ENCODE measurements at regions not wholly inside any gene's neighbourhood (a gene's known extent, or its start where the extent isn't known, plus 50 kb on each side); places are given as distances from the start of the nearest gene placed in this dataset.

DNA sequence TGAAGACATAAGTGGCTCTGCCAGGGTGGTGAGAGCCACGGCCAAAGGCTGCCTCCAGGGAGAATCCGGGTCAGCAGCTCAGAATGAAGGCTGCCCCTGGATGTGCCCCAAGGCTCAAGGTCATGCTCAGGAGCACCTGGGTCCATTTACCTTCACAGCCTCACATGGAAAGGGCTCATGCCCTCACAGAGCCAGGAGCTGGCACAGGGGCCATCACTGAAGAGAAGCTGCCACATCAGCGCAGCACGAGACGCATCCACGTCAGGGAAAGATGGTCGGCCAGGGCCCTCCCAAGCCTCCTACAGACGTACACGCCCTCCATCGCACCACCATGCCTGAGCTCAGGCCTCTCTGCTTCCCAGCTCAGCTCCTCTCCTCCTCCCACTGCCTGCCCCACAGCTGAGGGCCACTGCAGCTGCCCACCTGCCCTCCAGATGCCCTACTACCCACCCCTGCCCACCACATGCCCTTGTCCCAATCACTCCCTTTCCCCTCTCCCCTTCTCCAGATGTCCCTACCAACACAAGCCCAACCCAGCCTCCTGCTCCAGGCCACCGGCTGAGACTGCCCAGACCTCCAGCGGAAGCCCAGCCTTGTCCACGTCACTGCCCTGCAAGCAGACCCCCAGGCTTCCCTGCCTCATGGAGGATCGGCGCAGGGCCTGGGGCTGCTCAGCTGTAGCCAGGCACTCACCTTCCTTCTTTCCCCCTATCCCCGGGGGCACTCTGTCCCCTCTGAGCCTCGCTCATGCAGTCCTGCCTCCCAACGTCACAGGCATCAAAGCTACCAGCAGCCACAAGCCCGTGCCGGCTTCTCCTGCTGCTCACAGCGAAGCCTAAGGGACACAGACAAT lies 144.1 kb downstream of the SHANK2 start:
- no peak for DNase-seq (ENCODE audit: low read depth)
- H3K4me3 ChIP-seq (ENCODE audit: low read depth, low read length) = no peak overlapping the region
- TF ChIP-seq, protein P1, sequence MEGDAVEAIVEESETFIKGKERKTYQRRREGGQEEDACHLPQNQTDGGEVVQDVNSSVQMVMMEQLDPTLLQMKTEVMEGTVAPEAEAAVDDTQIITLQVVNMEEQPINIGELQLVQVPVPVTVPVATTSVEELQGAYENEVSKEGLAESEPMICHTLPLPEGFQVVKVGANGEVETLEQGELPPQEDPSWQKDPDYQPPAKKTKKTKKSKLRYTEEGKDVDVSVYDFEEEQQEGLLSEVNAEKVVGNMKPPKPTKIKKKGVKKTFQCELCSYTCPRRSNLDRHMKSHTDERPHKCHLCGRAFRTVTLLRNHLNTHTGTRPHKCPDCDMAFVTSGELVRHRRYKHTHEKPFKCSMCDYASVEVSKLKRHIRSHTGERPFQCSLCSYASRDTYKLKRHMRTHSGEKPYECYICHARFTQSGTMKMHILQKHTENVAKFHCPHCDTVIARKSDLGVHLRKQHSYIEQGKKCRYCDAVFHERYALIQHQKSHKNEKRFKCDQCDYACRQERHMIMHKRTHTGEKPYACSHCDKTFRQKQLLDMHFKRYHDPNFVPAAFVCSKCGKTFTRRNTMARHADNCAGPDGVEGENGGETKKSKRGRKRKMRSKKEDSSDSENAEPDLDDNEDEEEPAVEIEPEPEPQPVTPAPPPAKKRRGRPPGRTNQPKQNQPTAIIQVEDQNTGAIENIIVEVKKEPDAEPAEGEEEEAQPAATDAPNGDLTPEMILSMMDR (IDR thresholded peaks at IDR 0.05; ENCODE audit: insufficient read depth, low read depth, low read length) = no peak

DNA sequence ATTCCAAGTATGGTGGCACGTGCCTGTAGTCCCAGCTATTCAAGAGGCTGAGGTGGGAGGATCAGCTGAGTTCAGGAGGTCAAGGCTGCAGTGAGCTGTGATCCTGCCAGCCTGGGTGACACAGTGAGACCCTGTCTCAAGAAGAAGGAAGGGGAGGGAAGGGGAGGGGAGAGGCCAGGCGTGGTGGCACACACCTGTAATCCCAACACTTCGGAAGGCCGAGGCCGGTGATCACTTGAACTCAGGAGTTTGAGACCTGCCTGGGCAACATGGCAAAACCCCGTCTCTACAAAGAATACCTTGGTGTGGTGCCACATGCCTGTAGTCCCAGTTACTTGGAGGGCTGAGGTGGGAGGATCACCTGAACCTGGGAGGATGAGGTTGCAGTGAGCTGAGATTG lies 145.7 kb downstream of the SHANK2 start:
- H3K4me3 ChIP-seq (ENCODE audit: low read depth, low read length) = no peak overlapping the region
- TF ChIP-seq, protein P1 (IDR thresholded peaks at IDR 0.05; ENCODE audit: insufficient read depth, low read depth, low read length) = no peak
- no peak for DNase-seq (ENCODE audit: low read depth)

DNA sequence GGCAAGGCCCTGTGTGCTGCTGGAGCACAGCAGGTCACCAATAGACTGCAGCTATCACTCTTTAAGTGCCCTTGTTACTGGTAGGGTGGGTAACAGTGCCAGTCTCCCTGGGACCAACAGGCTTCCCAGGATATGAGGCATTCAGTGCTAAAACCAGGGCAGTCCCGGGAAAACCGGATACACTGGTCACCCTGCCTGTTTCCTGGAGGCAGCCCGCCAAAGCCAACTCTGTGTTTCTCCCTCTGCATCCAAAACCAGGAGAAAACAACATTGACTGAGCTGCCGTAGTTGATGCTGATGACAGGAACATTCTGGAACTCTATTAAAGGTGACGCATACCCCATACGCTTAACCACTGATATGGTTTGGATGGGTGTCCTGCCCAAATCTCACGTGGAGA lies 149.1 kb downstream of the SHANK2 start:
- DNase-seq (ENCODE audit: low read depth) = no peak
- no peak overlapping the region for H3K4me3 ChIP-seq (ENCODE audit: low read depth, low read length)
- TF ChIP-seq, protein P1 (IDR thresholded peaks at IDR 0.05; ENCODE audit: insufficient read depth, low read depth, low read length) = no peak

DNA sequence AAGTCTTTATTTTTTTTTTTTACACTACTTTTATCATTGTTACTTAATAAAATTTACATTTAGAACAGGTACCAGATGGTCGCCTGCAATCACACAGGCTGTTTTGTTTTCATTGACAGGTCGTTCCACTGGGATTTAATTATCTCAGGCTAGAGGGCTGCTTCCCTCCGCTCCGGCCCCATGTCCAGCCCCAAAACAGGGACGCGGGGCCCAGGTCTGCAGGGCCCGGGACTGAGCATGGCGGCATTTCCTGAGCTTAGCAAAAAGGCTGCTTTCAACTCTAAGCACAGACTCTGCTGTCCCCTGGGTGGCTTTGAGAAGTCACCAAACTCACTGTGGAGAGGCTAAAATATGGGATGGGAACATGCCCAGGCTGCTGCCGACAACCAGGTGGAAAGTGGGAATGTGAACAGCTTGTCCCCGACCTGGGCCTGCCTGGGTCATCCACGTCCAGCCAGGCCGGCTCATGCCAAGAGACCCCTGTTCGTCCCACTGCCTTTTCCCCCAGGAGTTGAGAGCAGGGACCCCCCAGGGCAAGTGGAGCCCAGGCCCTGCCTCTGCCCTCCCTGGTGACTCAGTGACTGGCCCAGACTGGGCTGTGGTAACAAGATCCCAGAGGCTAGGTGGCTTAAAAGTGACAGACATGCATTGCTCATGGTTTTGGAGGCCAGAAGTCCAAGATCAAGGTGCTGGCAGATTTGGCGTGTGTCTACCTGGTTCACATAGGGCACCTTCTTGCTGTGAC lies 150.0 kb downstream of the SHANK2 start:
- no peak overlapping the region for H3K4me3 ChIP-seq (ENCODE audit: low read depth, low read length)
- no peak for DNase-seq (ENCODE audit: low read depth)
- TF ChIP-seq, protein P1 (IDR thresholded peaks at IDR 0.05; ENCODE audit: insufficient read depth, low read depth, low read length) = no peak

DNA sequence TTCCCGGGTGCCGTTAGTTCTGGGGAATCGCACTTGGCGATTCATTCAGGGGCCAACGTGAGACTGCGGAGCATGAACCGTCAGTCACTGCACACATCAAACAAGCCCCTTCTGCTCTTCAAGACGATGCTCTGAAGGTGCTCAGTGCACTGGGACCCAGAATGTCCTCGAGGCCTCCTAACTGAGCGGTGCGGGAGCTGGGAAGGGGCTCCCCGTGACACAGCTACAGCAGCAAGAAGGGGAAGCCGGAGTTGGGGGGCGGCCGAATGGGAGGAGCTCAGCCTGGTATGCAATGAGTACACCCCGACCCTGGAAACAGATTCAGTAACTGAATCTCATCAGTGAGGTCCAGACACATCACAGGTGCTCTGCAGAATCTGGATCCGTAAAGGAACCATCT lies 150.8 kb downstream of the SHANK2 start:
- TF ChIP-seq, protein P1 (IDR thresholded peaks at IDR 0.05; ENCODE audit: insufficient read depth, low read depth, low read length) = no peak
- H3K4me3 ChIP-seq (ENCODE audit: low read depth, low read length) = no peak overlapping the region
- DNase-seq (ENCODE audit: low read depth) = no peak

DNA sequence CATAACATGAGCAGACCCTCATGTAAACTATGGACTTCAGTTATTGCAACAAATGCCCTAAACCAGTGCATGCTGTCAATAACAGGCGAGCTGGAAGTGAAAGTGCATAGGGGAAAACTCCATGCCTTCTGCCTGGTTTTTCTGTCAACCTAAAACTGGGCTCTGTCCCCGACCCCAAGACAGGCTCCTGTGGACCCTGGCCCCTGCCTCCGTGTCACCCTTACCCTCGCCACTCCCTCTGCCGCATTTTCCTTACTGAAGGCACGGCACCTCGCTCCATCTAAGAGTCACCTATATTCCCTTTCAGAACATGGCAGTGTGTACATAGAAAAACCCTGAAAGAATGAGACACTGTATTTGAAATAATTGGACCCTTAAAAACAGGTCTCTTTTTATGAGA lies 151.3 kb downstream of the SHANK2 start:
- no peak overlapping the region for H3K4me3 ChIP-seq (ENCODE audit: low read depth, low read length)
- no peak for DNase-seq (ENCODE audit: low read depth)
- TF ChIP-seq, protein P1 (IDR thresholded peaks at IDR 0.05; ENCODE audit: insufficient read depth, low read depth, low read length) = no peak

Data from fibroblast of villous mesenchyme (primary cell).